Hematopoietic multipotent progenitor cell treated with erythropoietin and hydrocortisone succinate and interleukin-3 and kit ligand, for 6 days (in vitro differentiated cells): ENCODE measurements at regions not wholly inside any gene's neighbourhood (a gene's known extent, or its start where the extent isn't known, plus 50 kb on each side); places are given as distances from the start of the nearest gene placed in this dataset.

Source experiments
- DNase-seq: peaks from one replicate; pipeline ENCODE4 v3.0.0-alpha.2; 2015

- no peak for DNase-seq
Measured at GRCh38 chr4:124786634-124787033, 74.1 kb upstream of the ANKRD50 start.

GRCh38 chr4:124785645-124786044 lies 73.1 kb upstream of the ANKRD50 start:
- no peak for DNase-seq

GRCh38 chr4:124783847-124784246 lies 71.3 kb upstream of the ANKRD50 start:
- DNase-seq = no peak

- DNase-seq = no peak
Measured at GRCh38 chr4:124777007-124777406, 64.5 kb upstream of the ANKRD50 start.

- DNase-seq = no peak
Measured at GRCh38 chr4:124768596-124769365, 56.2 kb upstream of the ANKRD50 start.

GRCh38 chr4:124762956-124763355 lies 50.4 kb upstream of the ANKRD50 start:
- DNase-seq = no peak
